ENCODE measurements at regions not wholly inside any gene's neighbourhood (a gene's known extent, or its start where the extent isn't known, plus 50 kb on each side); places are given as distances from the start of the nearest gene placed in this dataset.

- TF ChIP-seq CTCF (IDR thresholded peaks at IDR 0.05) (no peak), POLR2A (IDR thresholded peaks at IDR 0.05) (no peak)
Observed at GRCh38 chr12:113568021-113568420, 96.3 kb upstream of the LHX5 start.
